OCI-LY3 (cell line): ENCODE measurements at regions not wholly inside any gene's neighbourhood (a gene's known extent, or its start where the extent isn't known, plus 50 kb on each side); places are given as distances from the start of the nearest gene placed in this dataset.

Experiments
- CTCF ChIP-seq: fragments of 200-600, 300-600 bp; sonication (generic); IDR thresholded peaks from 2 replicates; pipeline ENCODE4 v1.5.1; 2014; ENCODE audit warnings: antibody characterized with exemption, low read length, low read depth
- EZH2phosphoT487 ChIP-seq: fragments of 200-600 bp; shearing (Covaris generic); IDR thresholded peaks from 2 replicates; pipeline ENCODE4 v1.6.1; 2018; ENCODE audit warnings: antibody characterized with exemption, mixed run types, low read depth

- no peak for TF ChIP-seq CTCF
- TF ChIP-seq EZH2phosphoT487: no peak
Observed at GRCh38 chr14:39621678-39622077, 189.4 kb upstream of the FBXO33 start.
